Sciatic nerve (tissue), 2 donors: ENCODE measurements at regions not wholly inside any gene's neighbourhood (a gene's known extent, or its start where the extent isn't known, plus 50 kb on each side); places are given as distances from the start of the nearest gene placed in this dataset.
"Not testable (repeated sequence)": the region's sequence is repeated elsewhere in the genome, so short reads cannot be mapped to it uniquely, and the experiment has no call there.

ENCODE experiments used
- ATAC-seq: fragments of 200-7000 bp; cut with Tn5 transposase; one replicate; pipeline ENCODE4 v1.9.1; 2020; ENCODE audit warnings: mild to moderate bottlenecking, moderate library complexity
- DNase-seq: peaks from one replicate; pipeline ENCODE4 v3.0.0-alpha.2; 2020; ENCODE audit warnings: low spot score
- intact Hi-C: fragments of 100-400 bp; cut with DNase I; formaldehyde crosslinking; loops from one replicate; pipeline ENCODE4 v1.14.2; 2022
- donor health status: DM: no; HTN: no; CAD: no.
- donor health status: DM: no; HTN: no; CAD: no.

GRCh38 chrX:116284400-116284799 is 113.9 kb downstream of the AGTR2 start:
- ATAC-seq (no peak), DNase-seq (no peak)
- intact Hi-C loops: no loop called here

GRCh38 chrX:116285501-116285900 is 115.0 kb downstream of the AGTR2 start:
- DNase-seq: no peak
- no peak for ATAC-seq
- intact Hi-C loops: no loop called here

DNA sequence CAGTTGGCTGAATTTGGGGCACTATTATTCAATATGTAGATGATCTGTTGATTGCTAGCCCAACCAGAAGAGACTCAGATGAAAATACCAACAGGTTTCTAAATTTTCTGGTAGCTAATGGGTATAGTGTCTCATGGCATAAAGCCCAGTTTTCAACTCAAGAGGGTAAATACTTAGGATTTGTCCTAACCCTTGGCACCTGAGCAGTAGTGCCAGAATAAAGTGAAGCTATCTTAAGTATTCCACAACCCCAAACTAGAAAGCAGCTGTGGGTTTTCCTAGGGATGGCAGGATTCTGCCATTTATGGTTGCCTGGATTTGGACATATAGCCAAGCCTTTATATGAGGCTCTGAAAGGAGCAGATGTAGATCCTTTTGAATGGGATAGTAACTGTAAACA is 119.0 kb downstream of the AGTR2 start:
- DNase-seq: no peak
- no peak for ATAC-seq
- intact Hi-C loops: no loop called here

DNA sequence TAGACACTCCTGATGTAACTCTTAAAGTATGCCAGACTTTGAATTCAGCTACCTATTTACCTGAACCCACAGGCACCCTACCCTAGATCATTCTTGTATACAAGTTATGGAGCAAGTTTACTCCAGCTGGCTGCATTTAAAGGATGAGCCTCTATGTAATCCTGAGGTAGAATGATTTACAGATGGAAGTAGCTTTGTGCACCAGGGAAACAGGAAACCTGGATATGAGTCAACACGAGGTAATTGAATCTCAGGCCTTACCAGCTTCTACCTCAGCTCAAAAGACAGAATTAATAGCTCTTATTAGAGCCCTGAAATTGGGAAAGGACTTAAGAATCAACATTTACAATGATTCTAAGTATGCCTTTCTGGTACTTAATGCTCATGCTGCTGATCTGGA is 119.8 kb downstream of the AGTR2 start:
- ATAC-seq (no peak), DNase-seq (no peak)
- intact Hi-C loops: no loop called here

DNA sequence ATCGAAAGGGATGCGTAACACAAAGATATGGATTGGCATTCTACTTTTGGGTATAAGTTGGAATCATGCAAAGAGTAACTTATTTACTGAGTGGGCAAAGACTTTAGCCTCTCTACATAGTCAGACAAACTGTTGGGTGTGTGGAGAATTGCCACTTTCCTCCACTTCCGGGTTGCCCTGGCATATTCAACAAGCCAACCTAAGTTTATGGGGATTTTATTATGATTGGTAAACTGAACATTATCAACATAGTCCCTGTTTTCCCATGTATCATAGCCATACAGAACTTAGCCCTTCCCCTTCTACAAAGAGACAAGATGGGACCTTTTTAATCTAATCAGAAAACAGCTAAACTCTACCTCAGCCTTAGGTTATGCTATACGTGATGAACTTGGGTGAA is 121.6 kb downstream of the AGTR2 start:
- ATAC-seq (no peak), DNase-seq (no peak)
- intact Hi-C loops: no loop called here

DNA sequence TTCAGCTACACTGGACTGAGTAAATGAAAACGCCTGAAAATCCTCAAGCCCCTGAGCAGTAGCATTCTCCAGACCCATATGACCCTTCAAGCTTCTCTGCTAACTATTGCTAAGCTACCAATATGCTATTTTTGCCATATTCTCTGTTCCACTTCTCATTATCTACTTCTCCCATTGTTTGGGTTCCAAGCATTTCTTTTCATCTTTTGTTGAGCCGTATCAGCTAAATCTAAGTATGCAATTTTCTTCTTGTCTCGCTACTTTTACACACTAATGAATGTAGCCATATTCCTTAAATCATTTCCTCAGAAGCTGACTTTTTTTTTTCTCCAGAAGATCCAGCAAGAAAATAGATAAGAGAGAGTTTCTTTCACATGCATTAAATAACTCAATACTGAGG is 128.4 kb downstream of the AGTR2 start:
- intact Hi-C loops: no loop called here
- DNase-seq: no peak

GRCh38 chrX:116306218-116306617 is 130.2 kb upstream of the SLC6A14 start:
- intact Hi-C loops: no loop called here
- ATAC-seq: no peak
- no peak for DNase-seq

More for the DNA sequence above, 128.4 kb downstream of the AGTR2 start:
- ATAC-seq: no peak

DNA sequence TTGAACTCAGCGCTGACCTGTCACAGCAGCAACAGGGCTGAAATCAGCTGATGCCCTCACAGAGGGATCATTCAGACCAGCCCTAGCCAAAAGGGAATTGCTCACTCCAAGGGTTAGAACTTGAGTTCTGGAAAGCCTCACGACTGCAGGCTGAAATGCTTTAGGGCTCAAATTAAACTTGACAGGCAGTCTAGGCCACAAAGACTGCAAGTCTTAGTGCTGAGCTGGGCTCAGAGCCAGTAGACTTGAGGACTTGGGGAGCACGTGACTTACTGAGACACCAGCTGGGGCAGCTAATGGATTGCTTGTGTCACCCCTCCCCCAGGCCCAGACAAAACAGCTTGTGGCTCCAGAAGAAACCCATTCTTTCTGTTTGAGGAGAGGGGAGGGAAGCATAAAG is 119.0 kb upstream of the SLC6A14 start:
- no peak for ATAC-seq
- DNase-seq: no peak
- intact Hi-C loops: no loop called here

DNA sequence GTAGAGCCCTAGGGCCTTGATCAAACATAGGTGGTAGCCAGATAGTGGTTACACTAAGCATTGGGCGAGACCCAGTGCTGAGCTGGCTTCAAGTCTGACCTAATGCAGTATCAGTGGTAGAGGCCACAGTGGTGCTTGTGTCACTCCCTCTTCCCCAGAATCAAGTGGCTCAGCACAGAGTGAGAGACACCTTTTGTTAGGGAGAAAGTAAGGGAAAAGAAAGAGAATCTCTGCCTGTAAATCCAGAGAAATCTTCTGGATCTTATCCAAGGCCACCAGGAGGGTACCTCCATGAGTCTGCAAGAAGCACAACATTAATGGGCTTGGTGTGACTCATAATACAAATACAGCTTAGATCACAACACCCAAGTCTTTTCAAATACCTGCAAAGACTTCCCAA is 117.7 kb upstream of the SLC6A14 start:
- ATAC-seq (no peak), DNase-seq (no peak)
- intact Hi-C loops: no loop called here

DNA sequence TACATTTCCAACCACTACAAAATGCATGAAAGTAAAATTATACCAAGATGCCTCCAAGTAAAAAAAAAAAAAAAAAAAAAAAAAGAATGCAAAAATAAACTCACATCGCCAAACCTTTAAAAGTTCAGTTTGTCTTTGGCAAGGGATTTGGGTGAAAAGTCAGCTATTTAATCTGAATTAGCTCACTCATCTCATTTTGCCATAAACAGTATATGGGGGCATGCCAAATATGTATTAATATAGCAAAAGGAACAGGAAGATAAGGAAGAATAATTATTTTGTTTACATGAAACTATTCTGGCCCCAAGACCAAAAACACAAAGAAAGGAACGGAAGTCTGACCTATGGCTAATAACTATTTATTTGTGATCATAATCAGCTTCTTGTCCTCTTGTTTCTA is 114.7 kb upstream of the SLC6A14 start:
- ATAC-seq (no peak), DNase-seq (no peak)
- intact Hi-C loops: no loop called here

DNA sequence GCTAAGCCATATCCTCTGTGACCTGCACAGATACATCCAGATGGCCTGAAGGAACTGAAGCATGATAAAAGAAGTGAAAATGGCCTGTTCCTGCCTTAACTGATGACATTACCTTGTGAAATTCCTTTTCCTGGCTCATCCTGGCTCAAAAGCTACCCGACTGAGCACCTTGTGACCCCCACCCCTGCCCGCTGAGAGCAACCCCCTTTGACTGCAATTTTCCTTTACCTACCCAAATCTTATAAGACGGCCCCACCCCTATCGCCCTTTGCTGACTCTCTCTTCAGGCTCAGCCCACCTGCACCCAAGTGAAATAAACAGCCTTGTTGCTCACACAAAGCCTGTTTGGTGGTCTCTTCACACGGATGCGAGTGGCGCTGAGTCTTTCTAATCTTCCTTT is 104.4 kb upstream of the SLC6A14 start:
- ATAC-seq, intact Hi-C loops, DNase-seq: not testable (repeated sequence)

DNA sequence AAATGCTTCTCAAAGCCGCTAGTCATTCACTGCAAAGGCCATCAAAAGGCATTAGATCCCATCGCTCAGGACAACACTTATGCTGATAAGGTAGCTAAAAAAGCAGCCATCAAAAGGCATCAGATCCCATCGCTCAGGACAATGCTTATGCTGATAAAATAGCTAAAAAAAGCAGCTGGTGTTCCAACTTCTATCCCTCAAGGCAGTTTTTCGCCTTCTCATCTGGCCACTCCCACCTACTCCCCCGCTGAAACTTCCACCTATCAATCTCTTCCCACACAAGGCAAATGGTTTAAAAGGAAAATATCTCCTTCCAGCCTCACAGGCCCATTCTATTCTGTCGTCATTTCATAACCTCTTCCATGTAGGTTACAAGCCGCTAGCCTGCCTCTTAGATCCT is 101.6 kb upstream of the SLC6A14 start:
- ATAC-seq, DNase-seq, intact Hi-C loops: not testable (repeated sequence)

- ATAC-seq: no peak
- intact Hi-C loops: no loop called here
- no peak for DNase-seq
Observed at GRCh38 chrX:116339407-116339806, 97.0 kb upstream of the SLC6A14 start.

GRCh38 chrX:116342903-116343302 is 93.5 kb upstream of the SLC6A14 start:
- intact Hi-C loops: no loop called here
- DNase-seq (no peak), ATAC-seq (no peak)

DNA sequence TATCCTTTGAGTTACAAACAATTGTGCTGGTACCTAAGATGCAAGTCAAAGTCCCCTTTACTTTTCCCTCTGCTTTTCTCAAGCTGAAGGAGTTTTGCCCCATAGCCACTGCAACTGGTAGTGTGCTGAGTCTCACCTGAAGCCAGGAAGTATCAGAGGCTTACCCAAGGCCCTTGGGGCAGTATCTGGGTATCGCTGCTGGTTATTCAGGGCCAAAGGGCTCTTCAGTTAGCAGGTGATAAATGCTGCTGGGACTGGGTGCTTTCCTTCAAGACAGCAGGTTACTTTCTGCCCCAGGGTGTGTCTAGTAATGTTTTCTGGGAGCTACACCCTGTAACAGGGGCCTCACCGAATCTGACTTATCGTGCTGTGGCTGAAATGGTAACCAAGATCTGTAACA is 90.4 kb upstream of the SLC6A14 start:
- DNase-seq (no peak), ATAC-seq (no peak)
- intact Hi-C loops: no loop called here

GRCh38 chrX:116357329-116357728 is 79.1 kb upstream of the SLC6A14 start:
- intact Hi-C loops: no loop called here
- DNase-seq: no peak
- ATAC-seq: no peak

DNA sequence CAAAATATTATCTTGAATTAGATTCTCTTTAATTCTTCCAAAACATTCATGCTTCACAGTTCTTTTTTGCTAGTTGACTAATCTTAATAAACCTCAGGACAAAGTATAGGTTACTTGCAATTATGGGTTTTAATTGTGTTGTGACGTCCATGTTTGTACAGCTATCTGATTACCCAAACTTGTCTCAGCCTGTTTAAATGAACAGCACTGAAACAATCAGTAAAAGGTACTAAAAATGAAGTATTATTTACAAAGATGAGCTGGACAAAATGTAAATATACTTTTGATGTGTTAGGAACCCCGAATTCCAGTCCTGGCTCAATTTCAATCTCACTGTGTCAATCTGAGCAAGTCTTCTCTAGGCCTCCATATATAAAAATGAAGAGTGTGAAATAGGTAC is 57.4 kb upstream of the SLC6A14 start:
- ATAC-seq (no peak), DNase-seq (no peak)
- intact Hi-C loops: no loop called here

GRCh38 chrX:116379854-116380253 is 56.6 kb upstream of the SLC6A14 start:
- ATAC-seq (peak; percentile 83), DNase-seq (peak; percentile 54)
- intact Hi-C loops: no loop called here

DNA sequence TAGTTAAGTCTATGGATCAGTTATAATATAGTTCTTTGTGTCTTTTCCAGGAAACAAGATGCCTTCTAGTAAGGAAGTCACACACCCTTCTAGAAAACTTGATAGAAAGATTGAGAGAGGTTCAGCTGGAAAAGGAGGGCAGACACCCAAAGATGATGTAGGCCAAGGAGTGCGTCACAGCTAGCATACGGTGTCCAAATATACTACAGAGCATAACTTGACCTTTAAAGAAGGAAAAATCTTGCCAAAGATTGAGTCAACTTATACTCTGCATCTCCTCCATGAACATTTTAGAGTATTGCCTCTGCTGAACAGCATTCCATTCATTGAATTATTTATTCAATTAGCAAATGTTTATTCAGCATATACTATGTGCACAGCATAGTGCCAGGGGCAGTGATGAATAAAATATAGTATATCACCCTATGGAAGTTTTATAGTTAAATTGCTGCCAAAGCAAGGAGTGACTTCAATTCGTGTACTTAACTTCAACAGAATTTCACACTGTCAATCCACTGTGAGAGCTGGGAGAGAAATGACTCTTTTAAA is 51.9 kb upstream of the SLC6A14 start:
- ATAC-seq (no peak), DNase-seq (no peak)
- intact Hi-C loops: no loop called here
